NCI-H128 (cell line): ENCODE measurements at regions not wholly inside any gene's neighbourhood (a gene's known extent, or its start where the extent isn't known, plus 50 kb on each side); places are given as distances from the start of the nearest gene placed in this dataset.

Experiments
- DNase-seq: peaks from one replicate; lab custom pipeline; 2025; ENCODE audit not compliant: unreplicated experiment; lab: John Stamatoyannopoulos, UW

DNA sequence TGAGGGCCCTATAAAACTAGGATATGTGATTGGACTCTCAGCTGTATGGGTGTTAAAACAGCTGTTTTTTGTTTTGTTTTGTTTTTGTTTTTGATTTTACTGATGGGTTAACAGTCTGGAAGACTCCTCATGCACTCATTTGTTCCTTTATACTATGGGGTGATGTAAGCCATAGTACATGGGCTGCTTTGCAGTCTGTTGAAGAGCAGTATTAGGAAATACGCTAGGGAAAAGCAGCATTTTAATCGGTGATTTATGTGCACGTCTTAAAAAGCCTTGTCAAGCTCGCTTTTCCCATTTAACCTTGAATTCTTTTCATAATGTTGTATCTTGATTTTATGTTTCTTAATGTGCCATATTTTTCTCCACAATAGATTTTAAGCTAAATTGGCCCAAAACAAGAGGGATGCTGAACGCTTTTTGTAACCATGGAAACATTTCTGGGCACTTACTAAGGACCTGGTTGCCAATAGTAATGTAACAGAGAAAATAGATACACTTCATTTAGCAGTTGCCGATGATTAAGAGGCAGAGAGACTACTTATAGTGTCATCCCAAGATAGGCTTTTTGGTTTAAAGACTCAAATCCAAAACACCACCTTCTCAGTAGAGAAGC is 244.0 kb downstream of the SNAPC1 start:
- no peak for DNase-seq

DNA sequence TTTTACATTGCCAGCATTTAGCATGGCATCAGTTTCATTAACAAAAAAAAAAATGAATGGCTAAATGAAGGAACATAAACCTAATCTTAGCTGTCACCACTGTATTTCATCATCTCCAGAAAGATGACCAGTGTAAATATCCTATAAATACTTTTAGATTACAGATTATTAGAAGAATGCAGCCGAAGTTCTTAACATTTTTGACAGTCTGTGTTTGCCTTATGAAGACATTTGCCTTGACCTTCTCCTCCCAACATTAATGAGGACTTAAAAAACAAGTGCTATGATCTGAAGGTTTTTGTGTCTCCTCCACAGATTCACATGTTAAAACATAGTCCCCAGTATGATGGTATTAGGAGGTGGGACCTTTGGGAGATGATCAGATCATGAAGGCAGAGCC is 253.0 kb downstream of the SNAPC1 start:
- no peak for DNase-seq

DNA sequence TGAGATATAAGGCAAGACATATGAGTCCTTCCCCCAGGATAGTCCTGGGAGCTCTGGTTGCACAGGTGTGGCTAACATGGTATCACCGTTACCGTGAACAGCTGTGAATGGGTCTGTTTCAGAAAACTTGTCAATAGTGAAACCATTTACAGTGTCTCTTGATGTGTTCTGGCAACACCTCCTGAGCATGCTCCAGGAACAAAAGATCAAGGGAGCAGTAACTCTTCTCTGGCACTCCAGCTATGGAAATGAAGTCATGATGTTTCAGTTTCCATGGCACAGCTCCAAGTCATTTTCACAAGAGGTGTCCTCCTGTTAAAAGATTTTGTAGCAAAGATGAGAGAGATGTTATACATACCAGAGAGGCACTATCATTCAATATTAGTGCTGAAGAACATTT is 253.7 kb downstream of the SNAPC1 start:
- peak; percentile 8 for DNase-seq

DNA sequence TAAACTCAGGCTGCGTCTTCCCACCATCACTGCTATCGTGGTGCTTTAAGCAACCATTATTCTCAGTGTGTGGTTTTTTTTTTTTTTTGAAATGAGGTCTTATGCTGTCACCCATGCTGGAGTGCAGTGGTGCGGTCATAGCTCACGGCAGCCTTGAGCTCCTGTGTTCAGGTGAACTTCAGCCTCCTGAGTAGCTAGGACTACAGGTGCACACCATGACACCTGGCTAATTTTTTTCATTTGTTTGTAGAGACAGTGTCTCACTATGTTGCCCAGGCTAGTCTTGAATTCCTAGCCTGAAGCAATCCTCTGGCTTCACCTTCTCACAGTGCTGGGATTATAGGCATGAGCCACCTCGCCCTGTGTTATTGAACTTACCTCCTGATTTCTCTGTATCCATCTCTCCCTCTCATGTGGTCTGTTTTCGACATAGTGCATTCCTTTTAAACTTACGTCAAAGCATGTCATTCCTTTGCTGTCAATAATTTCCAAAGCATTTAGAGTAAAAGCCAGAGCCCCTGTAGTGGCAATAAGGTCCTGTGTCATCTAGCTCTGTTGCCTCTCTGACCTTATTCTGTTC is 255.5 kb downstream of the SNAPC1 start:
- no peak for DNase-seq

DNA sequence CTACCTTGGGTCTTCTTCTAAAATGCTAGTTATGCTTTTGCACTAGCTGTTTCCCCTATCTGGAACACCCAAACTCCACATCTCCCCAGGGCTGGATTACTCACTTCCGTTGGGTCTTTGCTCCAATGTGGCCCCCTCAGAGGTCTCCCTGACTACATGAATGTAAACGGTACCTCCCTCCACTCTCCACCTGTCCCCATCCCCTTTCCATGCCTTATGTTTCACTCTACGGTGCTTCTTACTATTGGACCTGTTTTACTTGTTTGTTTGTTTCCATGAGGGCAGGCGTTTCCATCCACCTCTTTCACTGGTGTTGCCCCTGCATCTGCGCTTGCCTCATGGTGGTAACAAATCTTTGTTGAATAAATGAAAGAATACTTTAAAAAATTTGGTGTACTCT is 256.4 kb downstream of the SNAPC1 start:
- no peak for DNase-seq

DNA sequence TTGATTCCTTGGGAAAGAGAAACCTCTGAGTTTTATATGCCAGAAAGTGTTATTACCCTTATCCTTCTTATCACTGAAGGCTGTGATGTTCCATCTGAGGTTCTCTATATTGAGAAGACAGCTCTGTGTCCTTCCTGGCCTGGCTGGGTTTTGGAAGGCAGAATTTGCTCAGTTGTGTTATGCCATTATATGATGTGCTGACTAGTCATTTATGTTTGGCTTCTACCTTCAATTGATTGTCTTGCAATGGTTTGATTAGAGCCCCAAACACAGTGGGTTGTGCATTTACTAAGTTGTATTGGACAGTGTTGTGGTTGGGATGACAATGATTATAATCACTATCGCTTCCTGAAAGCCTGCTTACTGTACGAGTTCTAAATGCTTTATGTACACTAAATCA is 265.7 kb downstream of the SNAPC1 start:
- no peak for DNase-seq

DNA sequence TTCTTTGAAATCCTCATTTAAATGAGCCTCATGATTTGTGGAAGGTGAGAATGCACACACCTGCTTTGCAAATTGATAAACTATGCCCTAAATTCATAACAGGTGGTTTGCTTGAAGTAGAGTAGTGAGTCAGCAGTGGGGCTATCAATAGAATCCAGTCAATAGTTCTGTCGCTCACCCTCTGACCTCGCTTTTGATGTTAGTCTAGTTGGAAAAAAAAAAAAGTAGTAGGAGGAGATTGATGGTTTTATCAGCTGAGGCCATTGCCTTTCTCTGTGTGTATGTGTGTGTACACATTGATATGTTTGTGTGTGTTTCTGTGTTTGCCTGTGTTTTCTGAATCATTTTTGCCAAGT is 267.3 kb downstream of the SNAPC1 start:
- DNase-seq = no peak

DNA sequence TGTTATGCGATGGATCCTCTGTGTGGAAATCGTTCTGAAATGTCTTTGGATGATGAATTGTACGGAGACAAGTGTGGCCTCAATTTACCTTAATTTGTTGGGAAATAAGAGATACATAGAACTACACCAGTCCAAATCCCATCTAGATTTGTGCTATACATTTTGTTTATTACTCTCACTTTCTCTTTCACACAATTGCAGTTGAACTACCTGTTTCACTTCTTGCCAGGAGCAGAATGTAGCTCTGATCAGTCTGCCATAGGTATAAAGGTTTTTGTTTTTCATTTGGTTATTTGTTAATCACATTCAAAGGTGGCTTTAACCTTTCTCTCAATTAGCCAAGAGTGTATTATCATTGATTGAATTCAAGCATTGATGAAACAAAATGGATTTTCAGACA is 268.2 kb downstream of the SNAPC1 start:
- no peak for DNase-seq

DNA sequence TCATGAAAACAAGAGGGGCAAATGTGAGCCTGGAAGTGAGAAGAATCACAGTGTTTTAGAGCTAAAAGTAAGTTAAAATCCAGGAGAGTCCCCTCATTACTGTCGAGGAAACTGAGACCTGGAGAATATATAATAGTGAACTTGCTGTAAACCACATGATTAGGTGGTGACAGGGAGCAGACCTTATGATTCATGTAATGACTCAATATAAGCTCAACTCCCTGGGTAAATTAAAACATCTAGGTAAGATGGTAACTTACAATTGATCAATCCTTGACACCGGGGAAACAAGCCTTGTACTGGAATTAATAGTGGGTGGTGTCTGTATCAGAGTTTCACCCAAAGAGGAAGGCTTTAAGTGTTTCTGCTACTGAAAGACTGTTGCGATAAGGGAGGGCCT is 269.3 kb downstream of the SNAPC1 start:
- no peak for DNase-seq

DNA sequence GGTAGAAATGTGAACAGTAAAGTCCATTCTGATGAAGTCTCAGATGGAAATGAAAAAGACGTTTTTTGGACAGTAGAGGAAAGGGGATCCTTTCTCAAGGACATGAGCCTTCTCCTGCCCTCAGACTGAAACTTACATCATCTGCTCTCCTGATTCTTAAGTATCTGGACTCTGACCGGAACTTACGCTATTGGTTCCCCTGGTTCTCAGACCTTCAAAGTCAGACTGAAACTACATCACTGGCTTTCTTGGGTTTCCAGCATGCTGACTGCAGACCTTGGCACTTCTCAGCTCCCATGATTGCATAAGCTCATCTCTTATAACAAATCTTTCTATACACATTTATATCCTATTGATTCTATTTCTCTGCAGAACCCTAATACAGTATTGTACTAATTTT is 291.0 kb downstream of the SNAPC1 start:
- DNase-seq = no peak

DNA sequence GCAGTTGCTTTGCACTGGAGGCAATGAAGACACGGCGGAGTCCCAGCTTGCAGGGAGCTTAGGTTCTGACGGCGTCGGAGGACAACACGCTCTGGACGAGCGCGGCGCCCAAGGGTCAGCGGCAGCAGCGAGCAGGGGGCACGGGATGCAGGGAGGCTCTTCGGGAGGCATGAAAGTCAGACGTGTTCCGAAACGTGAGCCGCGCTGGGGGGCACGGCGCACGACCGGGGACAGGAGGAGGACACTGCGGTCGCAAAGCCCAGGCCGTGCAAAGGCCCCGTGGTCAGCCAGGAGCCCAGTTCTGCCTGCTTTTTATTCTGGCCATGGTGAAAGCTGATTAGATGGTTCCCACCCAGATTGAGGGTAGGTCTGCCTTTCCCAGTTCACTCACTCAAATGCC is 294.6 kb downstream of the SNAPC1 start:
- DNase-seq = no peak

DNA sequence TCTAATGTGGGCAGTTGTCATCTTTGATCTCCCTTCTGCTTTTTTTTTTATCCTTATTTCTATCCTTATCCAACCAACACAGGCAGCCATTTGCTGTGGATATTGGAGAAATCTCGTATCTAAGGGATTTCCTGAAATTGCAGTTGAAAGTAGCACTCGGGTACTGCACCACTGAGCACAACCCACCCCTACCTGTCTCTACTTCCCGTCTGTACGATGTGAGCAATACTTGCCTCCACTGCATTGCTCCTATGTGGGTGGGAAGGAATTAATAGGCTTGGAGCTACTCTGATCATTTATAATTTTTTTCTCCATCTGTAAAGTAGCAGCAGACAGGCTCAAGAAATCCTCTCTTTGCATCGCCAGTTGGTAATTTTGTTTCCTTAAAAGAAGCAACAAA is 300.4 kb downstream of the SNAPC1 start:
- no peak for DNase-seq

DNA sequence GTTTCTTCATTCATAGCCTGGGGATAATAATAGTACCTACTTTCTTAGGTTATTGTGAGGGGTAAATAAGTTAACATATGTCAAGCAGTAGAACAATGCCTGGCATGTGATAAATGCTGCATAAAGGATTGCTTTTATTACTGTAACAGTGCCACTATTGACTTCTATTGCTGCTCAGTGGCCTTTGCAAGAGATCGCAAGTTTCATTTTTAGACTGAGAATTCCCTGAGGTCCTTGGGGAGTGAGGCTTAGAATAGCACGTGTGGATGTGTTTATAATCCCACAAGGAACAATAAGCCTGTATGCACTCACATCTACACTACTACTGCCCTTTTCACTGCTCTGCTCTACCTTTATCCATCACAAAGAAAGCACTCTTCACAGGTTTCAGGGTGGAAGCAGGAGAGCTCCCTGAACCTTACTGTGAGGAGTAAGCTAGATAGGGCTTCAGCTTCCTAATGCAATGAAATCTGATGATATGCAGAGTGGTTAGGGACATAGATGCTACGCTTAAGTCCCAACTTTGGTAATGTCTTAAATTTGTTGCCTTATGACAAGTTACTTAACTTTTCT is 302.6 kb downstream of the SNAPC1 start:
- no peak for DNase-seq

DNA sequence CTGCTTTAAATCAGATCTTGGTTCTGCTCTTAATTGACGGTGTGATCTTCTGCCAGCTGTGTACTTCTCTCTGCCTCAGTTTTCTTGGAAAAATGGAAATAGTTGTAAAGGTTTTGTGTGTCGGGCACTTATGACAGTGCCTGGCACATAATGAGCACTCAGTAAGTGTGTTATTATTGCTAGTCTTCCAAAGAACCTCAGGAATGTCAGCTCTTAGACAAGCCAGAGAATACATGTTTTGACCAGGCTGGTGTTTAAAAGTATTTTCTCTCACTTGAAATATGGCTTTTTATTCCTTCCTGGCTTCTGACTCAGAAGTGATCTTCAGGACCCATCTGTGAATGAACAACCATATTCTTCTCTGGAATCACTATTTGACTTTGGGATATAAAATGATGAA is 304.1 kb downstream of the SNAPC1 start:
- no peak for DNase-seq

DNA sequence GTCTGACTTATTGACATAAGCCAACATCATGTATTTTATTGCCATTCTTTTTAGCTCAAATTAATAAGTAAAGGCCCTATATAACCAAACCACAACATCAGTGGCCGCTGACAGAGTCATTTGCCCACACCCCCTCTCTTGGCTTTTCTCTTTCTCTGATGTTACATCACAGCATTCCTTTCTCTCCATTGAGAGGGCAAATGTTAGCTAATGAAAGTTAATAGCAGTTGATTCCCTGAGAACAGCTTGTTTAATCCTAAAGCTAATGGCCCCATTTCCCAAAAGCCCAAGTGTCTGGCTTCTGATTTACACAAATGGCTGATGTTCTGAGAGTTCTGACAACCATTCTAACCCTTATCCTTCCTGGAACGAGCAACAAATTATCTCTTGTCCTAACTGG is 308.8 kb downstream of the SNAPC1 start:
- DNase-seq = no peak

DNA sequence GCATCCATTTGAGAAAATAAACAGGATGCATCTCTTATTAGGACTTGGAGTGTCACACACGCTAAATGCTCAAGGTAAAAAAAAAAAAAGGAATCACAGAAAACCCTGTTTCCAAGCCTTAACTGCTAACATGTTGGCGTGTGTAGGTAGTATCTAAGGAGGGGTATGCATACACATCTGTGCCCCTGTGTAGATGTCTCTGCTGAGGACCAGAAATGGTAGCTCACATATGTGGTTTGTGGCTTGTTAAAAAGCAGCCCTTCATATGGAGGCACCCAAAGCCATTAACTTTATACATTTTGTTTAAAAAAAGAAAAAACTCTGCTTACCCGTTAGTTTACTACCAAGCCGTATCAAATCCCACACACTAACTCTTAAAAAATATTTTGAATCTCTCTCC is 314.1 kb downstream of the SNAPC1 start:
- no peak for DNase-seq

DNA sequence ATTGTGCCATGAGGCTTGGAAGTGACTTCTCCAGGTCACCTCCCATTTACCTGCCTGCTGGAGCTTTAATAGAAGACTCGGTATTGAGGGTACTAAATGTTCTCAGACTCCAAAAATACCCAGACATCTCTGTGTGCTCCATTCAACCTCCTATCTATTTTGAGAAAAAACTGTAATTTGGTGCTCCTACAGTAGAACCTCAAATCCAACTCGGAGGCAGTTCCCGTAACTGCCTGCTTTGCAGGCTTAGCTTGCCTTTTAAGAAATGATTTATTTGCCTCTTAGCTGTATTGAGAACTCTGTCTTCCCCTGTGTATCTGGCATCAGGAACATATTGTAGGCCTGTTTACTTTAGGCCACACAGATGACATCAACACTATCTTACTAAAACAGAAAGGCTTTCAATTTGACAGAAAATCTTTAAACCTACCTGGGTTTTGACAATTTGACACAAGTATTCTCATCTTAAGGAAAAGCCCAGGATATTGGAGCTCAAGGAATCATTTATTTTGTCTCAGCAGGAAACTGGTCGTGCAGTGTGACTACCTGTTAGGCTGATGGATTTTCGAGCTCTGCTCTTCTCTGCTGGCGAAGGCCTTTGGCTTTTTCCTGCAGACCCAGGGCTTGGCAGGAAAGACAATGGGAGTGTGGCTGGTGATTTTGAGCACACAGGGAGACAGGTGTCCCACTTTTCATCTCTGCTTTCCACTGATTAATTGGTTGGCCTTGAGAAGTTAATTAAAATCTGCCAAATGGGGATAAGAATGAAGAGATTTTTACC is 314.8 kb downstream of the SNAPC1 start:
- DNase-seq = no peak

DNA sequence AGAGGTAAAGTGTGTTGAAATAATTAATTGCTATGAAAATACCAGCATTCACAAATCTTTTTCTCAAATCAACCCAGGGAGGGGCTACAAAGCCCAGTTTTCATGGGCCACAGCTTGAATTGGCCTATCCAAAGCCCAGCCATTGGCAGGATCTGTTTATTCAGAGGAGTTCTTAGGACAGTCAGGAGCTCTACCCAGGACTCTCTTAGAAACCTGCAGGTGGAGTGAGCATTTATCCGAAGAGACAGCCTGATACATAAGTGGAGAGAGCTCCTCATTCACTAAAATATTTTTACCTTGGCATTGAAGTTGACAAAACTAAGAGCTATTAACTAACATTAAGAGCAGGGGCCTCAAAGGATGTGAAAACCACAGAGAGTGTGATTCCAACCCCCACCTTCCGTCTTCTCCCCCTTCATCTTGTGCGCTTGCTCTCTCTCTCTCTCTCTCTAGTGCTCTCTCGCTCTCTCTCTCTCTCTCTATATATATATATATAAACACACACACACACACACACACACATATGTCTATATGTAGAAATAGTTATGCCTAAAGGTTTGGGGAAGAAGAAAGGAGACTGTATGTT is 315.5 kb downstream of the SNAPC1 start:
- no peak for DNase-seq

DNA sequence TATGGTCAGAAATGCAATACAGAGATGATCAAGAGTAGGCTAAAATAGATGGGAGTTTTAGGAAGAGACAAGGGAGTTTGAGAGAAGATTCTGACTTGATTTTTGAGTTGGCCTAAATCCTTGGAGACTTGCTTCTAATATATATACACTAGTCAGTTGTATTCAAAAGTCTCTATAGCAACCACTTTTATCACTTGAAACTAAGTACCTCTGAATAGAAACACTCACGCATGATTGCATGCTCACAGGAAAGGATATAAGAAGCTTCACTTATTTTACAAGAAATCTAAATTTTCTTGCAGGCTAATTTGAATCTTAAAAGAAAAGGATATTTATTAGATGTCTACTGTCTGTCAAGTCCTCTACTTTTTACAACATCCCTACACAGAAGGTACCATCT is 316.8 kb downstream of the SNAPC1 start:
- no peak for DNase-seq

DNA sequence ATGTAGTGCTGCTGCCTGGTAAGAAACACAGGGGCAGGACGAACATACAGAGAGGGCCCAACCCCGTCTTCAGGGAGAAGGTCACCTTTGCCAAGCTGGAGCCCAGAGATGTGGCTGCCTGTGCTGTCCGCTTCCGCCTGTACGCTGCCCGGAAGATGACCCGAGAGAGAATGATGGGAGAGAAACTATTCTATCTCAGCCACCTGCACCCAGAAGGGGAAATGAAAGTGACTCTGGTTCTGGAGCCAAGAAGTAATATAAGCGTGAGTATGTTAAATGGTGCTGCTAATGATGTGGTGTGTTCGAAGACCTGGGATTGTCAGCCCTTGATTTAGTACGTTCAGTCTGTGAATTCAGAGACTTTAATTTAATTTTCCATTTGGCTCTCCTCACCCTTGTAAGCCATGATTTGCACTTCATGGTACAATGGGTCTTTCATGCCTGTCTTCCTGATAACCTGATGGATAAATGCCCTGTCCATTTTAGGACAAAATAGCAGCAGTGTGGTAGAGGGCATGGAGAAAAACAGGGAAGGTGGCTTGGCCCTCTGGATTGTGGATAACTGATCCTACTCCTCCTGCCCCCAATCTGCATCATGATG is 318.9 kb downstream of the SNAPC1 start:
- DNase-seq = no peak

DNA sequence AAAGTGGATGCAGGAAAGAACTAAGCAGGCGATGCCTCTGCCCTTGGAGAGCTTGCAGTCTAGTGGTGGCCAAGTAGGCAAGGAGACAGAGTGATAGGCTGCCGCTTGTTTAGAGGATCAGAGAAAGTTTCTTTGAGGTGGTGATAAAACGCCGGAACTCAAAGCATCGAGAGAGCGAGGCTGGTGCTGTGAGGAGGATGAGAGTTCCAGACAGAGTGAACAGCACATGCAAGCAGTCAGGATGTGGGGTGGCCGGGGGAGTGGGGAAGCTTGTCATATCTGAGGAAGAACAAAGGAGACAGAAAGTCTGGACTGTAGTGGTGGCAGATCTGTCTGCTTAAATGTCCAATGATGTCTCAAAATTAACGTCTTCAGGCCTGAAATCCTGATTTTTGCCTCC is 319.7 kb downstream of the SNAPC1 start:
- DNase-seq = no peak

DNA sequence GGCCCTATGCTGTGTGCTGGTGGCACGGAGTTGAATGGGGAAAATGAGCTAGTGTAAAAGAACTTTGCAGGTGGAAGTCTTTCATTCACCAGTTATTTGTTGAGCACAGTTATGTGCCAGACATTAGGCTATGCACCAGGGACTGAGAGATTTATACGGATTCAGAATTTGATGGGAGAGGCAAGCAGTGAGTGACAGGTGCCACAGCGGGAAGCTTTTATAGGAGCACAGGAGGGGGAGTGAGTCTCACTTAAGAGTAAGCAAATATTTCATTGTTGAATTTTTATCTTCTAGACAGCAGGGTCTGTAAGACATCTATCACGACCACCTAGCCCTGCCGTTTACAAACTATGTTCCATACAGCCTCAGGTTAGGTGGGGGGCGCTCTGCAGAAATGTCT is 320.6 kb downstream of the SNAPC1 start:
- DNase-seq = no peak
